IPS-20b (cell line): ENCODE measurements at regions not wholly inside any gene's neighbourhood (a gene's known extent, or its start where the extent isn't known, plus 50 kb on each side); places are given as distances from the start of the nearest gene placed in this dataset.

Experiments used
- H3K27ac ChIP-seq: one replicate; pipeline ENCODE4 v1.5.1; 2013; ENCODE audit warnings: low read length
- H3K27me3 ChIP-seq: 2 replicates; pipeline ENCODE4 v1.6.1; 2013; ENCODE audit warnings: mild to moderate bottlenecking, low read length, inconsistent platforms; ENCODE audit not compliant: insufficient read depth
- H3K36me3 ChIP-seq: 2 replicates; pipeline ENCODE4 v1.6.1; 2013; ENCODE audit warnings: low read depth, mild to moderate bottlenecking, inconsistent platforms, low read length, moderate library complexity; ENCODE audit not compliant: insufficient read depth
- H3K4me1 ChIP-seq: 2 replicates; pipeline ENCODE4 v1.6.1; 2013; ENCODE audit warnings: mild to moderate bottlenecking, control low read depth, inconsistent platforms, low read length, moderate library complexity; ENCODE audit not compliant: insufficient read depth
- H3K4me3 ChIP-seq: 2 replicates; pipeline ENCODE4 v1.5.1; 2013; ENCODE audit warnings: mild to moderate bottlenecking, low read length, inconsistent platforms
- H3K9ac ChIP-seq: 2 replicates; pipeline ENCODE4 v1.6.1; 2013; ENCODE audit warnings: low read depth, mild to moderate bottlenecking, inconsistent platforms, low read length, moderate library complexity
- H3K9me3 ChIP-seq: 2 replicates; pipeline ENCODE4 v1.6.1; 2013; ENCODE audit warnings: mild to moderate bottlenecking, low read depth, low read length, inconsistent platforms; ENCODE audit not compliant: insufficient read depth

DNA sequence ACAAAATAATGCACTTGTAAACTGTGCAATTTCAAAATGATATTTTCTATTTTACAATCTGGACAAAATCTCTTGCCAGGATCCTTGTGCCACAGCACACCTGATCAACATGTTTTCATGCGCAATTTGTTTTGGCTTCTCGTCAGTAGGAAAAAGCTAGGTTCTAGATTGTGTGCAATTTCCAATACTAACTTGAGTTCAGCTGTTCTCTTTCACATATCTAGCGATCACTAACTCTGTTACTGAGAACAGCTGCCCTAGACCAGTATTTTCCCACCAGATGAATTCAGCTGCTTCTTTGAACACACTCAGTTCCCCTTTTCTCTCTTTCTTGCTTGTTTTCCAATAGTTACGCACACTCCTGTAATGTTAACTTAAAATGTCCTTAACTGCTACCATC lies 131.2 kb downstream of the MAGEB5 start:
- Histone ChIP-seq H3K9ac (no peak overlapping the region), H3K36me3 (no peaks in the 10 kb centered on the region), H3K9me3 (no peaks in the 10 kb centered on the region), H3K4me3 (no peak overlapping the region), H3K4me1 (no peaks in the 10 kb centered on the region), H3K27me3 (no peaks in the 10 kb centered on the region), H3K27ac (no peak overlapping the region)

DNA sequence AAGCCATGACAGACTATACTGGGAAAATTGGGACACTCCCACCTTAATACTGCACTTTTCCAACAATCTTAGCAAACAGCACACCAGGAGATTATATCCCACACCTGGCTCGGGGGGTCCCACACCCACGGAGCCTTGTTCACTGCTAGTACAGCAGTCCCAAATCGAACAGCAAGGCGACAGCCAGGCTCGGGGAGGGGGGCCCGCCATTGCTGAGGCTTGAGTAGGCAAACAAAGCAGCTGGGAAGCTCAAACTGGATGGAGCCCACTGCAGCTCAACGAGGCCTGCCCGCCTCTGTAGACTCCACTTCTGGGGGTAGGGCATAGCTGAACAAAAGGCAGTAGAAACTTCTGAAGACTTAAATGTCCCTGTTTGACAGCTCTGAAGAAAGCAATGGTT lies 118.3 kb downstream of the MAGEB5 start:
- no peaks in the 10 kb centered on the region for H3K9me3 ChIP-seq
- no peak overlapping the region for H3K27ac ChIP-seq
- H3K27me3 ChIP-seq, result no peaks in the 10 kb centered on the region
- H3K9ac ChIP-seq, result no peak overlapping the region
- H3K4me3 ChIP-seq, result no peak overlapping the region
- H3K36me3 ChIP-seq, result no peaks in the 10 kb centered on the region
- no peaks in the 10 kb centered on the region for H3K4me1 ChIP-seq

DNA sequence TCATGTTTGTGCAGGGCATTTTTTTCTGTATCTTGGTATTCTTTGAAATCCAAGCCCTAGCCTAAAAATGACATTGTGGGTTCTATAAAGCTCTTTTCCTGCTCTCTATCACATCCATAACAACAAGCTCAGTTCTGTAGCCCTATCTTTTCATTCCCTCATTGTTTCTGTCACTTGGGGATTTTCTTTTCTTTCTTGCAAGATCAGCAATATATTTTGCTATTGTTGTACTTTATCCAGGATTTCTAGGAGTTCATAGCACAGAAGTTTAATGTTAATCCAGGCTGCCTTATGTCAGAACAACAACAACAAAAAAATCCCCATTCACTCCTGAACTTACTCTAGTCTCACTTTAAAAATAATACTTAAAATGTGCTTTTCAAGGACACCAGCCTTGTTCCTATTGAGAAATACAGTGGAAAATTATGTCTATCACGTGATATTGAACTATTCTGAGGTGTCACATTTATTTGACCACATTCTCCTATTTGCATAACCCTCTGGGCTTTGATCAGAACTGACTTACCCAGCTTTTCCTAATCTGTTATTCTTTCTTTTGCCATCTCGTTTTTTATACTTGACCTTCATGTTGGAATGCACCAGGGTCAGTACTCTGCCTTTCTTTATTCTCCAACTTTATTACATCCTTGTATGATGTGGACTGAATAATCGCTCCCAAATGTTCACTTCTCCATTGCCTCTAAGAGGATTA lies 112.8 kb downstream of the MAGEB5 start:
- Histone ChIP-seq H3K4me3 (no peak overlapping the region), H3K27ac (no peak overlapping the region), H3K4me1 (no peaks in the 10 kb centered on the region), H3K36me3 (no peaks in the 10 kb centered on the region), H3K9ac (no peak overlapping the region), H3K9me3 (no peaks in the 10 kb centered on the region), H3K27me3 (no peaks in the 10 kb centered on the region)

DNA sequence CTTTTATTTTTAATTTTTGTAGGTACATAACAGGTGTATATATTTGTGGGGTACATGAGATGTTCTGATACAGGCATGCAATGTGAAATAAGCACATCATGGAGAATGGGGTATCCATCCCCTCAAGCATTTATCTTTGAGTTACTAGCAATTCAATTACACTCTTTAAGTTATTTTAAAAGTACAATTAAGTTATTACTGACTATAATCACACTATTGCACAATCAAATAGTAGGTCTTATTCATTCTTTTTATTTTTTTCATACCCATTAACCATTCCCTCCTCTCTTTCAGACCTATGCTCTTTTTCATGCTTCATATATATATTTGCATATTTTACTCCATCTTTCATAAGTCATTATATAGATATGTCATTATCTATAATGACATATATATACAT lies 93.3 kb downstream of the MAGEB5 start:
- Histone ChIP-seq H3K9ac (no peak overlapping the region), H3K27me3 (no peaks in the 10 kb centered on the region), H3K36me3 (no peaks in the 10 kb centered on the region), H3K9me3 (no peaks in the 10 kb centered on the region), H3K27ac (no peak overlapping the region), H3K4me1 (no peaks in the 10 kb centered on the region), H3K4me3 (no peak overlapping the region)

DNA sequence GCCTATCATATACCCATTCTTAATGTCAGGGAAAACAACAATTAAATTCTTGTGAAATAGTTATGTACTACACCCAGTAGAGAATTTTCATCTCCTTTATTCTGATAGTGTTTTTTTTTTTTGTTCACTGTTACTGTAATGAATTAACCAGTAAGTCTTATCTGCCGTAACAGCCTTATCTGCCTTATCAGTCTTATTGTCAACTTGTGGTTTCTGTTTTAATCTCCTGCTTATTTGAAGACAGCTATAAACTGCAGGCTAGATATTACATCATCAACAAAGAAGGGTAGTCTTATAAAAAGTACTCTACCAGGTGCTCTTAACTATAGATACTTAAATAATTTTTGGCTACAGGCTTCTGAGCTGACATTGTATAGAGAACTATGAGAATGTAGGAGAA lies 79.5 kb downstream of the MAGEB5 start:
- H3K9me3 ChIP-seq, result no peaks in the 10 kb centered on the region
- H3K27me3 ChIP-seq, result no peaks in the 10 kb centered on the region
- no peak overlapping the region for H3K9ac ChIP-seq
- no peak overlapping the region for H3K4me3 ChIP-seq
- no peaks in the 10 kb centered on the region for H3K4me1 ChIP-seq
- no peak overlapping the region for H3K27ac ChIP-seq
- H3K36me3 ChIP-seq, result no peaks in the 10 kb centered on the region

- no peak overlapping the region for H3K4me3 ChIP-seq
- H3K27me3 ChIP-seq, result no peaks in the 10 kb centered on the region
- no peak overlapping the region for H3K9ac ChIP-seq
- no peaks in the 10 kb centered on the region for H3K36me3 ChIP-seq
- no peak overlapping the region for H3K27ac ChIP-seq
- H3K9me3 ChIP-seq, result no peaks in the 10 kb centered on the region
- H3K4me1 ChIP-seq, result no peaks in the 10 kb centered on the region
Observed at GRCh38 chrX:26286836-26287235, 70.9 kb downstream of the MAGEB5 start.
